GM19467 (cell line): ENCODE measurements at regions not wholly inside any gene's neighbourhood (a gene's known extent, or its start where the extent isn't known, plus 50 kb on each side); places are given as distances from the start of the nearest gene placed in this dataset.
"Not testable (repeated sequence)": the region's sequence is repeated elsewhere in the genome, so short reads cannot be mapped to it uniquely, and the experiment has no call there.

Experiments used
- ATAC-seq: cut with Tn5 transposase; IDR thresholded peaks from one replicate; pipeline ENCODE4 v1.9.1; 2021; ENCODE audit warnings: mild to moderate bottlenecking, moderate library complexity; ENCODE audit not compliant: unreplicated experiment

DNA sequence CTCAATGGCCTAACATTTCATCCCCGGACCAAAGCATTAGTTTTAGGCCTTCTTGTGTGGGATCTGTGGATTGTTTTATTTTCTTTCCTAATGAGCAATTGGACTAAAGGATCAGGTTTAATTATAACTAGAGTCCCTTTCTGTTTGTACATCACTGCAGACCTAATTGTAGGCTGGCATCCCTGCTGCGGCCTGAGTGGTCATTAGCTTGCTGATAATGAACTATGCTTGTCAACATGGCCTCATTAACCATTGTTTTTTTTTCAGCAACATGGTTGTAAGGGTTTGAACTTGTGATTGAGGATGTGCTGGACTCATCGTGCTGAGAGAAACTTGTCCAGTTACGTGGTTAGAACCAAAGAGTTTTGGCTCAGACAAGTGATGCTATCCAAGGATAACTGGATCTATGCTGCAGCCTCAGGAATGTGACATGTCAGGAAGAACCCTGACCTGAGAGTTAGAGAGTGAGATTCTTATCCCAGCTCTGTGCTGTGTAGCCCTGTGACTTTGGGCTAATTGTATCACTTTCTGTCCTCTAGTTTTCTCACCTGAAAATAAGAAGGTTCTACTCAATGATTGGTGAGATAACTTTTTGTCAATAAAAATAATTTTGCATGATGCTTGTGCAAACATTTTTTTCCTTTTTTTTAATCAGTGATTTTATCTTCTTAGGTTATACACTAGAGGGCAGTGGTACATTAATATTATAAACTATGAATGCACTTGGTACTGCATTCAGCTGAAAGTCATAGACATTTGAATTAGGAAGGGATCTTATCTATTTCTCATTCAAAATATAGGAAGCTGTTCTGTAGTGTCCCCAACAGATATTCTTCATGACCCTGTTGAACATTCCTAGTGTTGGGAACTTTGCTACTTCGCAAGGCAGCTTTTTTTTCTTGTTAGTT lies 140.9 kb downstream of the RNF144B start:
- ATAC-seq: no peak

DNA sequence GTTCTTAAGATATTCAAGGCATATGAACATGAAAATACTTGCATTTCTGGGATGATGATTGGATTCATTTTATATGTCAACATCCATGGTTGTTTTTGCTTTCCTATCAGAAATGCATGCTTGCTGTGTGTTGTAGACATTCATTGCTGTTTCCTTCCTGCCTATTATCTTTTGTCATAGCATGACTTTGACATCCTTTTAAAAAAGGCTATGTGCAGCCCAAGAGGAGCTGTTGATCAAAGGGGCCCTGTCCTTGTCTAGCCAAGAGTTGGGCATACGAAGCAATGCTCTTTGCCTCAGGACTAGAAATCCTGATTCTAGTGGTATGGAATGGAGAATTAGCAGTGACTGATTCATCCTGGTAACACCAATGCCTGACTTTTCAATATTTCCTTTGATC lies 143.1 kb downstream of the RNF144B start:
- ATAC-seq: no peak

DNA sequence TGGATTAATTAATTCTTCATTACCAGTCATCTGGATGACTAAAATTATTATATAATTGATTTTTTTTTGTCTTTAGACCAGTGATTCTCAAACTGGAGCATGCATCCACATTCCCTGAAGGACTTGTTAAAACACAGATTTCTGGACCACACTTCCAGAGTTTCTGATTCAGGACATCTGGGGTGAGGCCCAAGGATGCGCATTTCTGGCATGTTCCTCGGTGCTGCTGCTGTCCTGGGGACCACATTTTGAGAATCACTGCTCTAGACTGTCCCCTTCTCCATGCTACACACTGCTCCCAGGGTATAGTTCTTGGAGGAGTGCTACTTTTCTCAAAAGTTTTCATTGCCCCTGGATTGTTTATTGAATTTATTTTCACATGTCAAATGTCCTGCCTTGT lies 145.0 kb downstream of the RNF144B start:
- ATAC-seq: no peak

DNA sequence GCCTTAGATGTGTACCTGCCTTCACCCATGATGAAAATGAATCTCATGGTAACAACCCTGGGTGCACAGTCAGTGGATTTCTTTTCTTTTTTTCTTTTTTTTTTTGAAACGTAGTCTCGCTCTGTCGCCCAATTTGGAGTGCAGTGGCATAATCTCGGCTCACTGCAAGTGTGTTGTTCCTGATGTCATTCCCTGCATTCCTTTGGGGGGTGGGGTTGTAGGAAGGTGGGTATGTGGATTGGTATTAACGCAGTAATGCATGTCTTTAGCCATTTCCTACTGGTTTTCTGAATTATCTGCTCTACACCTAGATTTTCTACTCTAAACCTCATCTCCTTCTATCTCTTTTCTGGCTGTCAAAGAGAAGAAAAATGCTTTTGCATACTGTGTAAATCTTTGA lies 146.6 kb downstream of the RNF144B start:
- no peak for ATAC-seq

DNA sequence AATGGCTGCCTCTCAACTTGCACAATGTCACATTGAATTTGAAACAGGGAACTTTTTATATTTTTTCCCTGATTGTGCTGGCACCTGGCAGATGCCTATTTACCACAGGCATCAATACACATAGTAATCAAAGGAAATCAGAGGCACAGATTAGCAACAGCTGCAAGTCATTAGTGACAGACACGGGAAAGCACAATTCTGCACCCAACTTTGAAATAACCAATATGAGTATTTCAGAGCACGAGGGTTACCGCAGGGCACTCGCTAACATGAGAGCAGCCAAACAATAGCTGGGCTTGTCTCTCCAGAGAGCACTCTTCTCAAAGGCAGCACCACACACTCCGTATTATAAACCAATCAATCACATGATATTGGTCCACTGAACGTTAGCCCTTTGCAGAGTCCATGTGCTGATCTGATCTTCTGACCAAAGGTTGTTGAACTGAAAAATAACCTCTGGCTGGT lies 149.5 kb downstream of the RNF144B start:
- ATAC-seq: no peak

DNA sequence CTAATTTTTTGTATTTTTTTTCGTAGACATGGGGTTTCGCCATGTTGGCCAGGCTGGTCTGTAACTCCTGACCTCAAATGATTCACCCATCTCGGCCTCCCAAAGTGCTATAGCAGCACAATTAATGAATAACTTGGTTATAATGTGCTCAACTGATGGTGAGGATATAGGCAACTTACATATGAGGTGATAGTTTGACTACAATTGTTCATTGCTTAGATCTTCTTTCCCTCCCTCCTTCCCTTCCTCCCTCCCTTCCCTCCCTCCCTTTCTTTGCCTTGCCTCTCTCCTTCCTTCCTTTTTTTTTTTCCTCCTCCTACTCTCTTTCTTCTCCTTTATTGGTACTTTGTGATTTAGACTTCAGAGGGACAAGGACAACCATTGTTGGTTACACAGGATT lies 151.2 kb downstream of the RNF144B start:
- ATAC-seq: no peak

DNA sequence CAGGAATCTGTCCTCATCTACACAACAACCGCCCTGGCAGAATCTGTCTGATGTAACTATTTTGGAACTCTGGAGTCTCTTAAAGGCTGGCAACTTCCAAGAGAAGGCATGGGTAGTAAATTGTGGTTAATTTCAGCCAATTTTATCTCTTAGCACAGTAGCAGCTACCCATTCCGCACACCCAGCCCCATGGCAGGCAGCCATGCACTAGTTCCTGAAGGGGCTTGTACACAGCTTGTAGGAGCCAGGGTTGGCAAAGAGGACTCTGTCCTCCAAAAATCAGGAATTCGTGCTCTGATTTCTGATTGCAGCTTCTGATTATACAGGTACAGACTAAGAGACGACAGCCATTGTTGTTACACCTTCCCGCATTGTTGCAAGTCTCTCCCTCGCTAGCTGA lies 155.9 kb downstream of the RNF144B start:
- no peak for ATAC-seq

DNA sequence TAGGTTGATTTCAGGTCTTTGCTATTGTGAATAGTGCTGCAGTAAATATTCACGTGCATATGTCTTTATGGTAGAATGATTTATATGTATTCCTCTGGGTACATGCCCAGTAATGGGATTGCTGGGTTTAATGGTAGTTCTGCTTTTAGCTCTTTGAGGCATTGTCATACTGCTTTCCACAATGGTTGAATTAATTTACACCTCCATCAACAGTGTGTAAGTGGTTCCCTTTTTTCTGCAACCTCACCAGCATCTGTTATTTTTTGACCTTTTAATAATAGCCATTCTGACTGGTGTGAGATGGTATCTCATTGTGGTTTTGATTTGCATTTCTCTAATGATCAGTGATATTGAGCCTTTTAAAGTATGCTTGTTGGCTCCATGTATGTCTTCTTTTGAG lies 158.0 kb downstream of the RNF144B start:
- not testable (repeated sequence) for ATAC-seq

DNA sequence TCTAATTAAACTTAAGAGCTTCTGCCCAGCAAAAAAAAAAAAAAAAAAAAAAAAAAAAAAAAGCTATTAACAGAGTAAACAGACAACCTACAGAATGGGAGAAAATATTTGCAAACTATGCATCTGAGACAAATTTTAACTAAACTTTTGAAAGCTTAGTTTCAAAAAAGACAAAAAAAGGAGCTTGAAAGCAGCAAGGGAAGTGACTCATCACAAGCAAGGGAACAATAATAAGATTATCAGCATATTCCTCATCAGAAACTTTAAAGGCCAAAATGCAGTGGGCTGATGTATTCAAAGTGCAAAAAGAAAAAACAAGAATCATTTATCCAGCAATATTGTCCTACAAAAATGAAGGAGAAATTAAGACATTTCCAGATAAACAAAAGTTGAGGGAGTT lies 158.6 kb downstream of the RNF144B start:
- ATAC-seq: no peak

DNA sequence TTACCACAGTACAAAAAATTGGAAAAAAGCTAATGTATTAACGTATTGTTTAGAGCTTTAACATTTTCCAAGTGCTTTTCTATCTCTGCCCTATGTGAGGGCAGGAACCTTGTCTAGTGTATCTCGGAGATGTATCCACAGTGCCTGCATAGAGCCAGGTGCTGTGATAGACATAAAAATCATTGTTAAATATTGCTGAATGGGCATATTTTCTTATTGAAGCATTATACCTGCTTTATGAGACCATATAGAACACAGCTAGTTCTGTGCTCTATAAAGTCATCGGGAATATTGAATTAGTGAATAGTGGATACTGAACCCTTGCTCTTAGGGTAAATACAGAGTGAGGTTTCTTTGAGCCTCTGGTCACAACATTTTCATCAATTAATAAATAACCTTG lies 163.0 kb downstream of the RNF144B start:
- ATAC-seq: no peak

DNA sequence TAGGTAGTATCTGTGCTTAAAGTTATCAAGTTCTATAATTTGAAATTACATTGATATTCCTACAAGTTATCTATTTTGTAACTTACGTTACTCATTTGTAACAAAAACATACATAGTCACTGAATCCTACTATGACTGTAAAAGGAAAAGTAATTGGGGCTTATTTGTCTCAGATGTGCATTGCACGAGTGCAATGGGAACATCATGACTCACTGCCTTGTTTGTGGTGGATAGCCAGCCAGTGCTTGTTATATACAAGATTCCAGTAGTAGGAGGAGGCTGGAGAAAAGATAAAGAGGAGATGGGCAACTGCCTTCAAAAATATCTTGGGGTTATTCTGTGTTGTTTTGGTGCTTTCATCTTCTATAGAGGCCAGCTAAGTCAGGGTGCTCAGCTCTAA lies 164.1 kb downstream of the RNF144B start:
- ATAC-seq: no peak

DNA sequence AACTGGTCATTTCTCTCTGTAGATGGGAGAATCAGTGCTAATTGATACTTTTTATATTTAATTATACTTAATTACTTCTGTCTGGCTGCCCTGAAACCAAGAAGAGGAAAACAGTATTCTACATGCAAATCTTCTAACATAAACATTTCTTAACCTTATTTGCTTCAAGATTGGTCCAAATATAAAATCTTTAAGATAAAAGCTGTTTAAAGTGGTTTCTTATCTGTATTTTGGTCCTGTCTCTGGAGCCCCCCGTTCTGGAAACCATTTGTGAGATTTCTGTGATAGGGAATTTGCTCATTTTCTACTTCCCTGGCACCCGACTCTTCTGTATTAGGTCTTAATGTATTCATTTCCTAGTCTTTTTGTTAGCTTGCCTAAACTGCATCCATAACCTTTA lies 168.6 kb downstream of the RNF144B start:
- no peak for ATAC-seq

DNA sequence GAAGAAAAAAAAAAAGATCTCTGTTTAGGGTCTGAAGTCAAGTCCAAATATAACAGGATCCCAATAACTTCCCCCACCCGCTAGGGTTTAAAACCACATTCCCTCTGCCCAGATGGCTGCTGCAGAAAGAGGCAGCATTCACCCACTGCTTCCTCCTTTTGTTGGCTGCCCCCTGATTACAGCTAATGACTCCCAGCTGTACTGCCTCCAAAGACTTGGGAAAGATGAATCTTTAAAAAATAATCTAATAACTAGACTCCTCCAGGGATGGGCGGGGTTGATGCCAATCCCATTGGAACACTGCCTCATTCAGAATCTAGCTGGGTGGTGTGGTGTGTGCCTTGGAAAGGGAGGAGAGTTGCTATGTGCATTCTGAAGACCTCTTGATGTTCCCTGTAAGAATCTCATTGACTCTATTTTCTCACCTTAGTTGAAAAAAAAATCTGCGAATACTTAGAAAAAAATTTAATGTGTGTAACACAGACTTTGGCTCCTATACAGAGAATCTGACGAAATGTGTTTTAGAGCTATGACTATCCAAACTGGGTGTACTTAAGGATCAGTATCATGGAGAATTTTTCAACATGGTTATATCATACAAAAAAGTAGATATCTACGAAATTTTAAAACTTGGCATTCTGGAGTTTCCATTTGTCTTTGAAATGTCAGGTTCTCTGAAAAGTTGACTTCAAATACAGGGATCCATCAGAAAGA lies 174.0 kb downstream of the RNF144B start:
- no peak for ATAC-seq

DNA sequence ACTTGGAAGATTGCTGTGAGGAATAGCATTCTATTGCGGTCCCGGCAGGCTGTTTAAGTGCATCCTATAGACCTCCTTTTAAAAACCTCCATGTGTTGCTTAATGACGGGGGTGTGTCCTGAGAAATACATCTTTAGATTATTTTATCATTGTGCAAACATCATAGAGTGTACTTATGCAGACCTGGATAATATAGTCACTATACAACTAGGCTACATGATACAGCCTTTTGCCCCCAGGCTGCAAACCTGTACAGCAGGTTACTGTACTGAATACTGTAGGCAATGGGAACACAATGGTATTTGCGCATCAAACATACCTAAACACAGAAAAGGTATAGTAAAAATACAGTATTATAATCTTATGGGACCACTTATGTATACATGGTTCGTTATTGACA lies 175.6 kb downstream of the RNF144B start:
- no peak for ATAC-seq

DNA sequence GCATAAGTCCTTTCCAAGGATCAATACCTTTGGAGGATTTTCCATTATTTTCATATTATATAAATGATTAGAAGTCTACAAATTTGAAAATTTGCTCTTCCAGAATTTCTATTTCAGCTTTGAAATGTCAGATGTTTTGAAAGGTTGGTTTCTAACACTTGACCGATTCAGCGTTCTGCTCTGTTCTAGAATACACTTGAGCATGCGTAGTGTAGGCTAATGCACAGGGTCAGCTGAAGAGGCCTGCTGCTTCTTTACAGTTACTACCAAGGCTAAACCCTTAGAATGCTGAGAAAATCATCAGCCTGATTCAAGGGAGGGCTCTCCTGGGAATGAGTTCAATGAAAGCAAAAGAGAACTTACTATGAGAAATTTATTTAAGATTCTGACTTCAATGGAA lies 177.6 kb downstream of the RNF144B start:
- ATAC-seq: no peak

DNA sequence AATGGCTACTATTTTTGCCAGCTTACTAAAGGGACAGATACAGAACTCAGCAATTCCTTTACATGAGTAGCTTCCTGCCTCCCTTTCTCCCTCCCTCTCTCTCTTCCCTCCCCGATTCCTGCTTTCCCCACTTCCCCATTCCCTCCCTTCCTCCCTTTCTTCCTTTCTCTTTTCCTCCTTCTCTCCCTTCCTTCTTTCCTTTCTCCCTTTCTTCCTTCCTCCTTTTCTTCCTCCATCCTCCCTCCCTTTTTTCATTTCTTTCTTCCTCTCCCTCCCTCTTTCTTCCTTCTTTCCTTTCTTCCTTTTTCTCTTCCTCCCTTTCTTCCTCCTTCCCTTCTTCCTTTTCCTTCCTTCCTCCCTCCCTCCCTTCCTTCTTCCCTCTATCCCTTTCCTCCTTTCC lies 178.1 kb downstream of the RNF144B start:
- no peak for ATAC-seq

DNA sequence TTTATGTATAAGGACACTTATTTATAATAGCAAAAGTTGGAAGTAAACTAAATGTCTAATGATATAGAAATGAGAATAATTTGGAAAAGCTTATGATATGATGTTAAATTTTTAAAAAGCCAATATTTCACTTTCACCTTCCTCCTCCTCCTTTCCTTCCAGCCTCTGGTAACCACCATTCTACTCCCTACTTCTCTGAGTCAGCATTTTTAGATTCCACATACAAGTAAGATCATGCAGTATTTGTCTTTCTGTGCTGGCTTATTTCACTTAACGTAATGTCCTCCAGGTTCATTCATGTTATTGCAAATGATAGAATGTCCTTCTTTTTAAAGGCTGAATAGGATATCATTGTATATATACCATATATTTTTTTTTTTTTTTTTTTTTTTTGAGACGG lies 180.2 kb downstream of the RNF144B start:
- no peak for ATAC-seq

DNA sequence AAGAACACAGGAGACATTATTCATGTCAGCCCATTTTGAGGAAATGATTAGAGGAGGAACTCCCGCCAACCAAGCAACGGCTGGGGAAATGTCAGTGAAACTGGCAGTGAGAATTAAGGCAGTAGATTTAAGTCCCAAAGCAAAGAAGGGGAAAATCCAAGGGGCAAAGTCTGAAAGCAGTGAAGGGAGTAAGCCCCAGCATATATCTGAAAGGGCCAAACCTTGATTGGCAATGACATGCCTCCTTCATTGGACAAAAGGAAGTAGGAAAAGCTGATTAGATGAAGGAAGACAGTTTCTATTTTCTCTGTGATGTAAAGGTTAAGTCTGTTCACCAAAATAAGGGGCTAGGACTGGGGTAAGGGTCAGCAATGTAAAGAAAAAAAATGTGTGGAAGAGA lies 190.3 kb downstream of the RNF144B start:
- ATAC-seq: no peak

DNA sequence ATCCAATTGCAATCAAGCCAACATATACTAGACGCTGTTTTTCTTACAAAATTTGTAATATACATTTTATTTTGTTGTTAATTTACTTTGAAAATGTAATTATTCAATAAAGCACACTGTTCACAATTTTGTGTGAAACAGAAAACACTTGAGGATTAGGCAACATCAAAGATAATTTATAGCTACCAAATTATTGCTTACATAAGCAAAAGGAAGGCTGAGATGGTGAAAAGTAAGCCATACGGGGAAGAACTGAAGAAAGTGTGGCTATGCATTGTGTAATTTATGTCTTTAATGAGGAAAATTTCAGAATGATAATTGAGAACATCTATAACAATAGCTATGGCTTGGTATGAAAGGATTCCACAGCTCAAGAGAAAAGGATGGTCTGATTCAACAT lies 192.0 kb downstream of the RNF144B start:
- no peak for ATAC-seq

DNA sequence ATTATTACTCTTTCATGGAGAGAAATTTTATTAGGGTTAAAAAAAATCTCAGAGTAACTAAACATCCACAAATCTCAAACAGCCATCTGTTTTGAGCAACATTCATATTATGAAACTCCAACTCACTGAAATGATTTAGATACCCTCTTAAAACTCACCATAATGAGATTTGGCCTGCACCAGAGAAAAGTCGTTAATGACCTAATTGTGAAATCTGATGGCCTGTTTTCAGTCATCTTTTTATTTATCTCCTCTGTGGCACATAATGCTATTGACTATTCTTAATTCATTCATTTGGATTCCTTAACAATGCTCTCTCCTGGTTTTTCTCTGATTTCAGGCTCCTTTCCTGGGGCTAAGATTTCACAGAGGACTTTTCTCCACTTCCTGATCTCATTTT lies 192.7 kb downstream of the RNF144B start:
- ATAC-seq: no peak

DNA sequence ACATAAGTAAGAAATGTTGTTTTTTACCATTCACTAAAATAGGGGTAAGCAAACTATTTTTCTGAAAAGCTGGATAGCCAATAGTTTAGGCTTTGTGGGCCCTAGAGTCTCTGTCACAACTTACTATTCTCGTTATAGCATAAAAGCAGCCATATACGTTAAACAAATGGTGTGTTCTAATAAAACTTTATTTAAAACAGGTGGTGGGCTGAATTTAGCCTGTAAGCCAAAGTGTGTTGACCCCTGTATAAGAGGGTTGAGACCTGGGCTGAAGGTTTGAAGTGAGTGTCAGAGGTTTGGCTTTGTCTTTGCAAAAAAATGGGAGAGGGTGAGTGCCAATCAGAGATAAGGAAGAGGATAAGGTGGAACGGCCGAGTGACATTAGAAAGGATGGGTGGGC lies 197.2 kb downstream of the RNF144B start:
- ATAC-seq: no peak

DNA sequence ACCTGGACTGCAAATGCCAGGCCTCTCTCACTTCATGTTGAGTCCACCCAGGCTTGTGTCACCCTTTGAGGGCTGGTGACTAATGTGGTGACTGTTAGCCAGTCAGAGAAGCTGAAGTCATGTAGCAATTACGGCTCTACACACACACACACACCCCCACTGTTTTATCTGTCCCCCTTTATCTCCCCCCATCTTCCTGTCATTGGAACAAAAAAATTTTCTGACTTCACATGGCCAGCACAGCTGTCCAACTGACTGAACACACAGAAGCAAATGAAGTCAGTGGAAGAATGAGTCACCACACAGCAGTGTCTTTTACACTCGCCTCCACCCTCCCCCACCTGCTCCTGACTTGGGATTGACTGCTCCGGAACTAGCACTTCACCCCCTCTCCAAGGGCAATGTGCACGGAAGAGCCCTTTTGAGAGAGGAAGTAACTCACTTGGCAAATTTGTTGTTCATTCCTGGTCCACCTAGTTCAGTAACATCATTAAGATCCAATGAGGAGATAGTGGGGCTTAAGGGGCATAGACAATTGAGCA lies 198.0 kb downstream of the RNF144B start:
- ATAC-seq: no peak
